AG09319 (cell line): ENCODE measurements at regions not wholly inside any gene's neighbourhood (a gene's known extent, or its start where the extent isn't known, plus 50 kb on each side); places are given as distances from the start of the nearest gene placed in this dataset.

Source experiments
- DNase-seq: peaks from one replicate; pipeline ENCODE4 v3.0.0-alpha.2; 2010; ENCODE audit warnings: low read depth; ENCODE audit errors: extremely low read depth
- CTCF ChIP-seq: IDR thresholded peaks from 2 replicates; pipeline ENCODE4 v1.5.1; 2011; ENCODE audit warnings: low read depth, mild to moderate bottlenecking, inconsistent platforms, low read length, moderate library complexity

GRCh38 chr16:64225696-64226095 is 896.2 kb downstream of the CDH11 start:
- DNase-seq = no peak
- no peak for TF ChIP-seq CTCF

- no peak for TF ChIP-seq CTCF
- no peak for DNase-seq
Measured at GRCh38 chr16:64225036-64225435, 896.8 kb downstream of the CDH11 start.

GRCh38 chr16:64217789-64218535 is 903.9 kb downstream of the CDH11 start:
- no peak for DNase-seq
- TF ChIP-seq CTCF = no peak

GRCh38 chr16:64215730-64216129 is 906.1 kb downstream of the CDH11 start:
- no peak for TF ChIP-seq CTCF
- no peak for DNase-seq

GRCh38 chr16:64211331-64211730 is 910.5 kb downstream of the CDH11 start:
- no peak for DNase-seq
- TF ChIP-seq CTCF = no peak

- TF ChIP-seq CTCF = no peak
- no peak for DNase-seq
Measured at GRCh38 chr16:64206862-64207261, 915.0 kb downstream of the CDH11 start.

- DNase-seq = no peak
- TF ChIP-seq CTCF = no peak
Measured at GRCh38 chr16:64203126-64203525, 918.7 kb downstream of the CDH11 start.
